ENCODE measurements at regions not wholly inside any gene's neighbourhood (a gene's known extent, or its start where the extent isn't known, plus 50 kb on each side); places are given as distances from the start of the nearest gene placed in this dataset.

- Histone ChIP-seq H3K36me3 (ENCODE audit: insufficient read depth) (no peaks in the 10 kb centered on the region), H4K20me1 (replicated peaks; ENCODE audit: insufficient read depth) (no peaks in the 10 kb centered on the region), H3K4me3 (no peak overlapping the region), H3K4me1 (ENCODE audit: insufficient read depth) (no peaks in the 10 kb centered on the region), H3K27ac (ENCODE audit: low read depth) (no peak overlapping the region), H2AFZ (no peak overlapping the region), H3K4me2 (no peak overlapping the region), H3K79me2 (replicated peaks; ENCODE audit: insufficient read depth) (no peaks in the 10 kb centered on the region), H3K9me2 (ENCODE audit: insufficient read depth) (no peaks in the 10 kb centered on the region), H3K27me3 (ENCODE audit: insufficient read depth) (no peaks in the 10 kb centered on the region), H3F3A (replicated peaks; ENCODE audit: low read depth) (no peaks in the 10 kb centered on the region)
- no peak overlapping the region for H3K4me3 Mint-ChIP-seq
- ATAC-seq (no peak), DNase-seq (ENCODE audit: low spot score) (no peak)
- TF ChIP-seq STAT1 (IDR thresholded peaks at IDR 0.05; ENCODE audit: unreplicated experiment) (no peak), EZH2 (IDR thresholded peaks at IDR 0.05; ENCODE audit: low read depth, unreplicated experiment) (no peak), EZH2phosphoT487 (IDR thresholded peaks at IDR 0.05; ENCODE audit: unreplicated experiment) (no peak), POLR2AphosphoS5 (IDR thresholded peaks at IDR 0.05; ENCODE audit: low read depth) (no peak), ZNF114 (CRISPR knock-in tag; IDR thresholded peaks at IDR 0.05) (no peak), NANOG (IDR thresholded peaks at IDR 0.05; ENCODE audit: borderline replicate concordance) (no peak), ZNF331 (CRISPR knock-in tag; IDR thresholded peaks at IDR 0.05; ENCODE audit: low read depth) (no peak), CREB1 (CRISPR knock-in tag; IDR thresholded peaks at IDR 0.05; ENCODE audit: low read depth) (no peak), ETS1 (IDR thresholded peaks at IDR 0.05) (no peak), JUNB (IDR thresholded peaks at IDR 0.05; ENCODE audit: unreplicated experiment) (no peak)
- TF ChIP-seq, protein P1, sequence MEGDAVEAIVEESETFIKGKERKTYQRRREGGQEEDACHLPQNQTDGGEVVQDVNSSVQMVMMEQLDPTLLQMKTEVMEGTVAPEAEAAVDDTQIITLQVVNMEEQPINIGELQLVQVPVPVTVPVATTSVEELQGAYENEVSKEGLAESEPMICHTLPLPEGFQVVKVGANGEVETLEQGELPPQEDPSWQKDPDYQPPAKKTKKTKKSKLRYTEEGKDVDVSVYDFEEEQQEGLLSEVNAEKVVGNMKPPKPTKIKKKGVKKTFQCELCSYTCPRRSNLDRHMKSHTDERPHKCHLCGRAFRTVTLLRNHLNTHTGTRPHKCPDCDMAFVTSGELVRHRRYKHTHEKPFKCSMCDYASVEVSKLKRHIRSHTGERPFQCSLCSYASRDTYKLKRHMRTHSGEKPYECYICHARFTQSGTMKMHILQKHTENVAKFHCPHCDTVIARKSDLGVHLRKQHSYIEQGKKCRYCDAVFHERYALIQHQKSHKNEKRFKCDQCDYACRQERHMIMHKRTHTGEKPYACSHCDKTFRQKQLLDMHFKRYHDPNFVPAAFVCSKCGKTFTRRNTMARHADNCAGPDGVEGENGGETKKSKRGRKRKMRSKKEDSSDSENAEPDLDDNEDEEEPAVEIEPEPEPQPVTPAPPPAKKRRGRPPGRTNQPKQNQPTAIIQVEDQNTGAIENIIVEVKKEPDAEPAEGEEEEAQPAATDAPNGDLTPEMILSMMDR (conservative IDR thresholded peaks at IDR 0.05; ENCODE audit: low read depth in 2 of 2) = no peak
- TF ChIP-seq, protein P2, sequence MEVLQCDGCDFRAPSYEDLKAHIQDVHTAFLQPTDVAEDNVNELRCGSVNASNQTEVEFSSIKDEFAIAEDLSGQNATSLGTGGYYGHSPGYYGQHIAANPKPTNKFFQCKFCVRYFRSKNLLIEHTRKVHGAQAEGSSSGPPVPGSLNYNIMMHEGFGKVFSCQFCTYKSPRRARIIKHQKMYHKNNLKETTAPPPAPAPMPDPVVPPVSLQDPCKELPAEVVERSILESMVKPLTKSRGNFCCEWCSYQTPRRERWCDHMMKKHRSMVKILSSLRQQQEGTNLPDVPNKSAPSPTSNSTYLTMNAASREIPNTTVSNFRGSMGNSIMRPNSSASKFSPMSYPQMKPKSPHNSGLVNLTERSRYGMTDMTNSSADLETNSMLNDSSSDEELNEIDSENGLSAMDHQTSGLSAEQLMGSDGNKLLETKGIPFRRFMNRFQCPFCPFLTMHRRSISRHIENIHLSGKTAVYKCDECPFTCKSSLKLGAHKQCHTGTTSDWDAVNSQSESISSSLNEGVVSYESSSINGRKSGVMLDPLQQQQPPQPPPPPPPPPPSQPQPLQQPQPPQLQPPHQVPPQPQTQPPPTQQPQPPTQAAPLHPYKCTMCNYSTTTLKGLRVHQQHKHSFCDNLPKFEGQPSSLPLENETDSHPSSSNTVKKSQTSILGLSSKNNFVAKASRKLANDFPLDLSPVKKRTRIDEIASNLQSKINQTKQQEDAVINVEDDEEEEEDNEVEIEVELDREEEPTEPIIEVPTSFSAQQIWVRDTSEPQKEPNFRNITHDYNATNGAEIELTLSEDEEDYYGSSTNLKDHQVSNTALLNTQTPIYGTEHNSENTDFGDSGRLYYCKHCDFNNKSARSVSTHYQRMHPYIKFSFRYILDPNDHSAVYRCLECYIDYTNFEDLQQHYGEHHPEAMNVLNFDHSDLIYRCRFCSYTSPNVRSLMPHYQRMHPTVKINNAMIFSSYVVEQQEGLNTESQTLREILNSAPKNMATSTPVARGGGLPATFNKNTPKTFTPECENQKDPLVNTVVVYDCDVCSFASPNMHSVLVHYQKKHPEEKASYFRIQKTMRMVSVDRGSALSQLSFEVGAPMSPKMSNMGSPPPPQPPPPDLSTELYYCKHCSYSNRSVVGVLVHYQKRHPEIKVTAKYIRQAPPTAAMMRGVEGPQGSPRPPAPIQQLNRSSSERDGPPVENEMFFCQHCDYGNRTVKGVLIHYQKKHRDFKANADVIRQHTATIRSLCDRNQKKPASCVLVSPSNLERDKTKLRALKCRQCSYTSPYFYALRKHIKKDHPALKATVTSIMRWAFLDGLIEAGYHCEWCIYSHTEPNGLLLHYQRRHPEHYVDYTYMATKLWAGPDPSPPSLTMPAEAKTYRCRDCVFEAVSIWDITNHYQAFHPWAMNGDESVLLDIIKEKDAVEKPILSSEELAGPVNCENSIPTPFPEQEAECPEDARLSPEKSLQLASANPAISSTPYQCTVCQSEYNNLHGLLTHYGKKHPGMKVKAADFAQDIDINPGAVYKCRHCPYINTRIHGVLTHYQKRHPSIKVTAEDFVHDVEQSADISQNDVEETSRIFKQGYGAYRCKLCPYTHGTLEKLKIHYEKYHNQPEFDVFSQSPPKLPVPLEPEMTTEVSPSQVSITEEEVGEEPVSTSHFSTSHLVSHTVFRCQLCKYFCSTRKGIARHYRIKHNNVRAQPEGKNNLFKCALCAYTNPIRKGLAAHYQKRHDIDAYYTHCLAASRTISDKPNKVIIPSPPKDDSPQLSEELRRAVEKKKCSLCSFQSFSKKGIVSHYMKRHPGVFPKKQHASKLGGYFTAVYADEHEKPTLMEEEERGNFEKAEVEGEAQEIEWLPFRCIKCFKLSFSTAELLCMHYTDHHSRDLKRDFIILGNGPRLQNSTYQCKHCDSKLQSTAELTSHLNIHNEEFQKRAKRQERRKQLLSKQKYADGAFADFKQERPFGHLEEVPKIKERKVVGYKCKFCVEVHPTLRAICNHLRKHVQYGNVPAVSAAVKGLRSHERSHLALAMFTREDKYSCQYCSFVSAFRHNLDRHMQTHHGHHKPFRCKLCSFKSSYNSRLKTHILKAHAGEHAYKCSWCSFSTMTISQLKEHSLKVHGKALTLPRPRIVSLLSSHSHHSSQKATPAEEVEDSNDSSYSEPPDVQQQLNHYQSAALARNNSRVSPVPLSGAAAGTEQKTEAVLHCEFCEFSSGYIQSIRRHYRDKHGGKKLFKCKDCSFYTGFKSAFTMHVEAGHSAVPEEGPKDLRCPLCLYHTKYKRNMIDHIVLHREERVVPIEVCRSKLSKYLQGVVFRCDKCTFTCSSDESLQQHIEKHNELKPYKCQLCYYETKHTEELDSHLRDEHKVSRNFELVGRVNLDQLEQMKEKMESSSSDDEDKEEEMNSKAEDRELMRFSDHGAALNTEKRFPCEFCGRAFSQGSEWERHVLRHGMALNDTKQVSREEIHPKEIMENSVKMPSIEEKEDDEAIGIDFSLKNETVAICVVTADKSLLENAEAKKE (CRISPR knock-in tag; IDR thresholded peaks at IDR 0.05) = no peak
- TF ChIP-seq, protein P3, sequence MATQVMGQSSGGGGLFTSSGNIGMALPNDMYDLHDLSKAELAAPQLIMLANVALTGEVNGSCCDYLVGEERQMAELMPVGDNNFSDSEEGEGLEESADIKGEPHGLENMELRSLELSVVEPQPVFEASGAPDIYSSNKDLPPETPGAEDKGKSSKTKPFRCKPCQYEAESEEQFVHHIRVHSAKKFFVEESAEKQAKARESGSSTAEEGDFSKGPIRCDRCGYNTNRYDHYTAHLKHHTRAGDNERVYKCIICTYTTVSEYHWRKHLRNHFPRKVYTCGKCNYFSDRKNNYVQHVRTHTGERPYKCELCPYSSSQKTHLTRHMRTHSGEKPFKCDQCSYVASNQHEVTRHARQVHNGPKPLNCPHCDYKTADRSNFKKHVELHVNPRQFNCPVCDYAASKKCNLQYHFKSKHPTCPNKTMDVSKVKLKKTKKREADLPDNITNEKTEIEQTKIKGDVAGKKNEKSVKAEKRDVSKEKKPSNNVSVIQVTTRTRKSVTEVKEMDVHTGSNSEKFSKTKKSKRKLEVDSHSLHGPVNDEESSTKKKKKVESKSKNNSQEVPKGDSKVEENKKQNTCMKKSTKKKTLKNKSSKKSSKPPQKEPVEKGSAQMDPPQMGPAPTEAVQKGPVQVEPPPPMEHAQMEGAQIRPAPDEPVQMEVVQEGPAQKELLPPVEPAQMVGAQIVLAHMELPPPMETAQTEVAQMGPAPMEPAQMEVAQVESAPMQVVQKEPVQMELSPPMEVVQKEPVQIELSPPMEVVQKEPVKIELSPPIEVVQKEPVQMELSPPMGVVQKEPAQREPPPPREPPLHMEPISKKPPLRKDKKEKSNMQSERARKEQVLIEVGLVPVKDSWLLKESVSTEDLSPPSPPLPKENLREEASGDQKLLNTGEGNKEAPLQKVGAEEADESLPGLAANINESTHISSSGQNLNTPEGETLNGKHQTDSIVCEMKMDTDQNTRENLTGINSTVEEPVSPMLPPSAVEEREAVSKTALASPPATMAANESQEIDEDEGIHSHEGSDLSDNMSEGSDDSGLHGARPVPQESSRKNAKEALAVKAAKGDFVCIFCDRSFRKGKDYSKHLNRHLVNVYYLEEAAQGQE (IDR thresholded peaks at IDR 0.05; ENCODE audit: unreplicated experiment) = no peak
- H3K27me3 Mint-ChIP-seq (ENCODE audit: insufficient read depth, low read depth, poor library complexity) = peaks cover 11% of the 10 kb centered on the region
- no peak overlapping the region for H3K27ac Mint-ChIP-seq
- H3K9me3 Mint-ChIP-seq = no peaks in the 10 kb centered on the region; the same call in 2 of the 3 replicates
- H3K36me3 Mint-ChIP-seq (ENCODE audit: low read depth) = no peaks in the 10 kb centered on the region
- H3K4me1 Mint-ChIP-seq = no peaks in the 10 kb centered on the region
These were observed 152.2 kb upstream of the IRX2 start for GRCh38 chr5:2903451-2904395.
